GM12891 (cell line): ENCODE measurements at regions not wholly inside any gene's neighbourhood (a gene's known extent, or its start where the extent isn't known, plus 50 kb on each side); places are given as distances from the start of the nearest gene placed in this dataset.
A peak's percentile ranks its signal among the peaks of the same experiment; 100 is the strongest.

ENCODE experiments used
- DNase-seq: peaks from one replicate; pipeline ENCODE4 v3.0.0; 2011; ENCODE audit warnings: low spot score; ENCODE audit not compliant: insufficient read length
- FAIRE-seq: peaks from 2 replicates; lab custom pipeline; 2011; peaks lifted over from hg19 to GRCh38; lab: Jason Lieb, UNC
- PAX5 ChIP-seq: IDR thresholded peaks from 2 replicates; pipeline ENCODE4 v1.6.1; 2011; ENCODE audit warnings: low read length, moderate library complexity, mild to moderate bottlenecking; ENCODE audit not compliant: insufficient read depth, severe bottlenecking
- POLR2A ChIP-seq: IDR thresholded peaks from 2 replicates; pipeline ENCODE4 v1.6.1; 2011; ENCODE audit warnings: low read depth, low read length, control low read depth
- POLR2AphosphoS5 ChIP-seq: IDR thresholded peaks from 2 replicates; pipeline ENCODE4 v1.6.1; 2011; ENCODE audit warnings: low read depth, low read length, control low read depth
- POU2F2 ChIP-seq: IDR thresholded peaks from 2 replicates; pipeline ENCODE4 v1.6.1; 2011; ENCODE audit warnings: low read depth, mild to moderate bottlenecking, control low read depth, low read length, moderate library complexity
- SPI1 ChIP-seq: IDR thresholded peaks from 2 replicates; pipeline ENCODE4 v1.6.1; 2011; ENCODE audit warnings: low read depth, low read length, control low read depth
- TAF1 ChIP-seq: IDR thresholded peaks from 2 replicates; pipeline ENCODE4 v1.6.1; 2011; ENCODE audit warnings: low read depth, low read length, control low read depth

- FAIRE-seq = no peak
- TF ChIP-seq POLR2AphosphoS5 (no peak), POU2F2 (no peak), SPI1 (no peak), TAF1 (no peak), PAX5 (no peak), POLR2A (no peak)
- no peak for DNase-seq
Observed at GRCh38 chr14:39946807-39947206, 514.6 kb upstream of the FBXO33 start.

- FAIRE-seq (no peak), DNase-seq (no peak)
- no peak for TF ChIP-seq PAX5
- no peak for TF ChIP-seq POU2F2
- TF ChIP-seq TAF1 = no peak
- TF ChIP-seq POLR2A = no peak
- TF ChIP-seq POLR2AphosphoS5 = no peak
- no peak for TF ChIP-seq SPI1
Observed at GRCh38 chr14:39939023-39939422, 506.8 kb upstream of the FBXO33 start.

GRCh38 chr14:39912192-39913100 is 480.2 kb upstream of the FBXO33 start:
- DNase-seq (no peak), FAIRE-seq (peak; percentile 54)
- TF ChIP-seq POLR2A (no peak), SPI1 (peak; percentile 41)

- TF ChIP-seq POU2F2 (no peak), TAF1 (no peak), PAX5 (no peak), POLR2AphosphoS5 (no peak), POLR2A (no peak), SPI1 (no peak)
- no peak for FAIRE-seq
- DNase-seq = no peak
Observed at GRCh38 chr14:39897657-39898056, 465.4 kb upstream of the FBXO33 start.

GRCh38 chr14:39890026-39890425 is 457.8 kb upstream of the FBXO33 start:
- FAIRE-seq = no peak
- DNase-seq = no peak
- no peak for TF ChIP-seq SPI1
- no peak for TF ChIP-seq TAF1
- TF ChIP-seq POLR2A = no peak

GRCh38 chr14:39884091-39884490 is 451.9 kb upstream of the FBXO33 start:
- no peak for DNase-seq
- TF ChIP-seq PAX5 (no peak), TAF1 (no peak), POU2F2 (no peak), POLR2A (no peak), POLR2AphosphoS5 (no peak), SPI1 (no peak)
- no peak for FAIRE-seq

GRCh38 chr14:39880965-39881364 is 448.7 kb upstream of the FBXO33 start:
- FAIRE-seq = no peak

GRCh38 chr14:39880106-39880695 is 448.0 kb upstream of the FBXO33 start:
- FAIRE-seq (no peak), DNase-seq (no peak)
- no peak for TF ChIP-seq SPI1
- TF ChIP-seq TAF1 = no peak
- TF ChIP-seq POU2F2 = no peak
- no peak for TF ChIP-seq POLR2AphosphoS5
- TF ChIP-seq POLR2A = no peak
- no peak for TF ChIP-seq PAX5

More at GRCh38 chr14:39880965-39881364, 448.7 kb upstream of the FBXO33 start:
- no peak for DNase-seq
- no peak for TF ChIP-seq PAX5
- TF ChIP-seq POLR2A = no peak
- no peak for TF ChIP-seq SPI1
- TF ChIP-seq TAF1 = no peak

GRCh38 chr14:39877577-39878190 is 445.5 kb upstream of the FBXO33 start:
- FAIRE-seq = no peak
- no peak for DNase-seq
- TF ChIP-seq TAF1 = no peak
- TF ChIP-seq POLR2AphosphoS5 = no peak
- no peak for TF ChIP-seq POLR2A
- TF ChIP-seq POU2F2 = no peak
- no peak for TF ChIP-seq SPI1

GRCh38 chr14:39876916-39877315 is 444.7 kb upstream of the FBXO33 start:
- TF ChIP-seq PAX5 (no peak), POLR2A (no peak), POLR2AphosphoS5 (no peak), SPI1 (no peak), TAF1 (no peak), POU2F2 (no peak)
- FAIRE-seq (peak; percentile 23), DNase-seq (no peak)
